Skeletal muscle cell (primary cell): ENCODE measurements at regions not wholly inside any gene's neighbourhood (a gene's known extent, or its start where the extent isn't known, plus 50 kb on each side); places are given as distances from the start of the nearest gene placed in this dataset.

Experiments
- DNase-seq: peaks from one replicate; pipeline ENCODE4 v3.0.0-alpha.2; 2010; ENCODE audit warnings: low read depth
- H3K4me3 ChIP-seq: 2 replicates; pipeline ENCODE4 v1.5.1; 2011; ENCODE audit warnings: low read depth, mild to moderate bottlenecking, control low read depth, low read length, moderate library complexity

- no peak for DNase-seq
- H3K4me3 ChIP-seq: no peak overlapping the region
Measured at GRCh38 chr5:30878296-30878695, 315.2 kb upstream of the CDH6 start.

GRCh38 chr5:30874241-30875034 lies 319.0 kb upstream of the CDH6 start:
- H3K4me3 ChIP-seq: no peak overlapping the region
- no peak for DNase-seq

- DNase-seq: no peak
- H3K4me3 ChIP-seq: no peak overlapping the region
Measured at GRCh38 chr5:30871196-30871595, 322.3 kb upstream of the CDH6 start.

GRCh38 chr5:30867711-30868110 lies 325.8 kb upstream of the CDH6 start:
- no peak for DNase-seq
- no peak overlapping the region for H3K4me3 ChIP-seq

GRCh38 chr5:30866142-30866541 lies 327.3 kb upstream of the CDH6 start:
- H3K4me3 ChIP-seq: no peak overlapping the region
- DNase-seq: no peak

GRCh38 chr5:30856242-30856641 lies 337.2 kb upstream of the CDH6 start:
- H3K4me3 ChIP-seq: no peak overlapping the region
- DNase-seq: no peak

GRCh38 chr5:30853158-30853557 lies 340.3 kb upstream of the CDH6 start:
- H3K4me3 ChIP-seq: no peak overlapping the region
- DNase-seq: no peak

GRCh38 chr5:30850866-30851265 lies 342.6 kb upstream of the CDH6 start:
- no peak for DNase-seq
- H3K4me3 ChIP-seq: no peak overlapping the region

GRCh38 chr5:30849931-30850710 lies 343.4 kb upstream of the CDH6 start:
- DNase-seq: no peak

GRCh38 chr5:30846171-30846570 lies 347.3 kb upstream of the CDH6 start:
- DNase-seq: no peak
- H3K4me3 ChIP-seq: no peak overlapping the region

More at GRCh38 chr5:30849931-30850710, 343.4 kb upstream of the CDH6 start:
- H3K4me3 ChIP-seq: no peak overlapping the region

GRCh38 chr5:30845194-30845593 lies 348.3 kb upstream of the CDH6 start:
- no peak overlapping the region for H3K4me3 ChIP-seq
- no peak for DNase-seq

GRCh38 chr5:30843541-30843940 lies 349.9 kb upstream of the CDH6 start:
- DNase-seq: no peak
- no peak overlapping the region for H3K4me3 ChIP-seq

GRCh38 chr5:30839956-30840355 lies 353.5 kb upstream of the CDH6 start:
- DNase-seq: no peak
- no peak overlapping the region for H3K4me3 ChIP-seq

- DNase-seq: no peak
- no peak overlapping the region for H3K4me3 ChIP-seq
Measured at GRCh38 chr5:30838936-30839496, 354.5 kb upstream of the CDH6 start.

- DNase-seq: no peak
- H3K4me3 ChIP-seq: no peak overlapping the region
Measured at GRCh38 chr5:30832519-30832918, 361.0 kb upstream of the CDH6 start.

- no peak for DNase-seq
- no peak overlapping the region for H3K4me3 ChIP-seq
Measured at GRCh38 chr5:30831605-30832004, 361.9 kb upstream of the CDH6 start.

GRCh38 chr5:30831123-30831522 lies 362.4 kb upstream of the CDH6 start:
- no peak for DNase-seq
- H3K4me3 ChIP-seq: no peak overlapping the region

- H3K4me3 ChIP-seq: no peak overlapping the region
- no peak for DNase-seq
Measured at GRCh38 chr5:30811298-30811697, 382.2 kb upstream of the CDH6 start.

- DNase-seq: no peak
- no peak overlapping the region for H3K4me3 ChIP-seq
Measured at GRCh38 chr5:30809933-30810332, 383.6 kb upstream of the CDH6 start.

GRCh38 chr5:30808996-30809395 lies 384.5 kb upstream of the CDH6 start:
- no peak for DNase-seq
- no peak overlapping the region for H3K4me3 ChIP-seq
